NOMO-1 treated with dmso at 0.1 percent for 144 hours (cell line): ENCODE measurements at regions not wholly inside any gene's neighbourhood (a gene's known extent, or its start where the extent isn't known, plus 50 kb on each side); places are given as distances from the start of the nearest gene placed in this dataset.

ENCODE experiments used
- DNase-seq: peaks from one replicate; lab custom pipeline; 2025; ENCODE audit not compliant: unreplicated experiment; lab: John Stamatoyannopoulos, UW

DNA sequence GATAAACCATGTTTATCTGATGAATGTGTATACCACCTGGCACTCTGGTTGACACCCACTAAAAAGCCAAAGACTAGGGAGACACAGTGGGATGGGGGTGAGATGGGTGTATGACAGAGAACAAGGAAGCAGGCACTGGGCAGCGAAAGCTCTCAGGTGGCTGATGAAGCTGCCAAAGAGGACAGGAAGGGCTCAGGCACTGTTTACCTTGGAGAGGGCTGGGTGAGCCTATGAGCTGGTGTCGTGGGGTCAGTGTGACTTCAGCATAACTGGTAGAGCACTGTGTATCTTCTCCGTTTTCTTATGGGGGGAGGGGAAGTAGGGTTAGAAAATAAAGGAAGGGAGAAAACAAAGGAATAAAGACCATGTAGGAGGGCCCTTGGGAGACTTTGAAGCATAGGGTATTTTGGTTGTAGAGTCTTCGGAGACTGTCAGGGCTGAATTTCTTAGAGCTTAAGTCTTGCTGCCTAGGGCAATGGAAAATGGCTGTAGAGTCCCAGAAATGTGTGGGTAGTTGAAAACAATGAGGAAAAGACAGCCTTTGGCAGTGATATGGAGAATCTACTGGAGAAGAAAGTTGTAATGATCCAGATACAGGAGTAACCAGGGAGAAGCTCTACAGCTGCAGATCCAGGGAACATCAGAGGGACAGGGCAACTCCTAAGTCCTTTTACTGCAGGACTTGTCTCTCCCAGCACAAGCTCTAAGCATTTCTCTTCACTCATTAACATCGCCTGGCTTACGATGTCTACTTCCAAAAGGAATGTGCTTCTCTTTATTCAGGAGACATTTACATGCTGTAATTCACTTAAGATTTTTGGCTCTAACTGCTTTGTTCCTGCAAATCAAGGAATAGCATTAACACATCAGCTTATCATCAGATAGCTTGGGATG is 120.0 kb downstream of the AQP4 start:
- DNase-seq, result no peak

DNA sequence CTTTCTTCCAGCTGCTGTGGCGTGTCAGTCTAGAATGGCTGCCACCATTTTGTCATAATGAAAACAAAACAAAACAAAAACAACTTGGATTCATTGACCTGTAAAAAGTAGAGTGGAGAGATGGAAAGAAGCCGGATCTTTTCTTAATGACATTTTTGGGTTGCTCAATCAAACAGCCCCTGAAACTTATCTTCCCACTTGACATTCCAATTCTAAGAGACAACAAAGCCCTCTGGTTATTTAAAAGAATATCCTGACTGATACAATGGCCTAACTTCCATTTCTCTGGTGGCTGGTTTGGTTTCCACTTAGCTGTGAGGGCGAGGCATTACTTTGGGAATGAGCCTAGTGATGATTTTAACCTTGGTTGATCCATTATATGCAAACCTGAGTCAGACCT is 123.7 kb downstream of the AQP4 start:
- no peak for DNase-seq

DNA sequence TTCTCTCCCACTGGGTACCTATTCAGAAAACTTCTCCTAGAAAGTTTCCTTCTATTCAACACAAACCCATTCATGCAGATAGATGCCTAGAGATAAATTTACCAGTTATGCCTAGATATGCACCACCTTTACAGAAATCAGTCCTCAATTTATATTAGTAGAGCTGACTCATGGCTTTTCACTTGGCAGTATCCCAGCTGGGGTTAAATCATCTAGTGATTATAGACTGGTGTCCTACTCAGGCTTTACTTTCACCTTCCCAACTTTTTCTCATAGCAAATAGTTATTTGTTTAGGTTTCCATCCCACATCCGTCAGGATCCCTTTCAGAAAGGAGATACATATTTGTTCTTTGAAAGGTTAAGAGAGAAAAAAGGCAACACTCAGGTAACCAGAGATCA is 124.5 kb downstream of the AQP4 start:
- DNase-seq, result no peak

- DNase-seq, result no peak
Observed at GRCh38 chr18:26740396-26740795, 125.1 kb downstream of the AQP4 start.

DNA sequence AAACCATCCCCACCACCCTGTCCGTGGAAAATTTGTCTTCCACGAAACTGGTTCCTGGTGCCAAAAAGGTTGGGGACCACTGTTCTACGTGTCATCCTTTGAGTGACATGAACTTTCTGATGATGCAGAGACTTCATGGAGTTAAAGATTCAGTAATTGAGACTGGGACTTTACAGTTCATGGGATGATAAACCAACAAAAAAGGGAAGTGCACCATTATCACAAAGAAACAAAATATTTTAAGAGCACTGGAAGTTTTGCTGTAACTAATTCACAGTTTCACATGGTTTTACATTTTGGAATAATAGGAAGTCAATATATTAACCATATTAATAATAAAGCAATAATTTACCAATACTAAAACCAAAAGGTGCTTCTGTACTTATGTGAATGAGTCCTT is 126.8 kb downstream of the AQP4 start:
- DNase-seq, result no peak

GRCh38 chr18:26736301-26736700 is 129.2 kb downstream of the AQP4 start:
- DNase-seq, result no peak

DNA sequence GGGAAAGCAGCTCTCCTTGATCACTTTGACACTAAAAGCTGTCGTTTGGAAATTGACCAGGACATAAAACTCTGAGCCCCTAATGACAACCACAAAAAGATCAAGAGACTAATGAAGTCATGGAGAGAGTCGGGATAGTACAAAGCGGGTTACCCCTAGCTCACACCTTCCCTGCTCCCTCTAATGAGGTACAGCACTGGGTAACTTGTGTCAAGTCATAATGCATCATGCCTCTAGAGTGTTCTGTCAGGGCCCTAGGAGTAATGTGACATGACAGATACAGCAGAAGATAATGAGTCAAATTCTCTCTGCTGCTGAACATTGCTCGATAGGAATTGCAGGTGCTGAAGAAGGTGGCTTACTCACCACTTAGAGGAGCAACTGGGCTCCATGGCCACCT is 130.7 kb downstream of the AQP4 start:
- no peak for DNase-seq

DNA sequence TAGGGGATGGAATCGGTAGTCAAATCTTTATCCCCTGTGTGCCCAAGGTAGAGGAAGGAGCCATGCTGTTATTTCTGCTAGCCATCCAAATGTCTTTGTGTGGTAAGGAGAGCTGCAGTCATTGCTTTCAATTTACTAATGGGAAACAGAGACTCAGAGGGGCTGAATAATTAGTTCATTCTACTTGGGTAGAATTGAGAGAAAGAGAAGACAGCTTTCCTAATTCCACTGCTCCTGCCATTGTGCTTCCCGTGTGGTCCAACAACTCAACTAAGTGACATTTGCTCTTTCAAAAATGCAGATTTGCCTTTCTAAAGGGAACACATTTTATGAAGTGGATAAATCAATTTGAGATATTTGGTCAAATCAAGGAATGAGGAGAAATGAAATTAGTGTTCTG is 136.1 kb downstream of the AQP4 start:
- DNase-seq, result no peak

DNA sequence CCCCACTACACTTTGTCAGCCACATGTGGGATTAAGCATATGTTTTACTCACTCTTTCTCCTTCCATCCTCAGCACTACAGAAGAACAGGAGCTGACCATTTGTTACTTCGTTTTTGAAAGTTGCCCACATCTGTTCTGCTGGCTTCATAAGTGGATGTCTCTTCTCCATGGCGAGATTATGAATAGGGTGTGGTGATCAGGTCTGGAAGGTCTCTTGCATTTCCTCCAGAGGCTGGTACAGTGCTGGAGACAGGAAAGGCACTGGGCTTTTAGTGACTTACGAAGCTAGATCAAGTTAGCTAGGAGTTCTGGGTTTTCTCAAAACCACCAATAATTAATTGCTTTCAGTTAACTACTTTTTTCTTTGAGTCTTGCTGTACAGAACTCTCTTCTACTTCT is 136.5 kb downstream of the AQP4 start:
- no peak for DNase-seq

DNA sequence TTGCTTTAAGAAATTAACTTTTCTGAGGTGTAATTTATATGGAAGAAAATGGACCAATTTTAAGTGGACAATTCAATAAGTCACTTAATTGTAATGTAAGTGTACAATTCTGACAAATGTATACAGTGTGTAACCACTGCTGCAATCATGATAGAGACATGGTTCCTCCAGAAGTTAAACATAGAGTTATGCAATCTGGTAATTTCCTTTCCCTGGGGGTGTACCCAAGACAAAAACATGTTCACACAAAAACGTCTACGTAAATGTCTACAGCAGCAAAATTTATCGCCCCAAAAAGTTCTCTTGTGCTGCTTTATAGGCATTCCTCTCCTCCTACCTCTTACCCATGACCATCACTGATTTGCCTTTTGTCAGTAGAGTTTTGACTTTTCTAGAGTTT is 141.5 kb downstream of the AQP4 start:
- no peak for DNase-seq

GRCh38 chr18:26722565-26722931 is 143.0 kb downstream of the AQP4 start:
- DNase-seq, result no peak

DNA sequence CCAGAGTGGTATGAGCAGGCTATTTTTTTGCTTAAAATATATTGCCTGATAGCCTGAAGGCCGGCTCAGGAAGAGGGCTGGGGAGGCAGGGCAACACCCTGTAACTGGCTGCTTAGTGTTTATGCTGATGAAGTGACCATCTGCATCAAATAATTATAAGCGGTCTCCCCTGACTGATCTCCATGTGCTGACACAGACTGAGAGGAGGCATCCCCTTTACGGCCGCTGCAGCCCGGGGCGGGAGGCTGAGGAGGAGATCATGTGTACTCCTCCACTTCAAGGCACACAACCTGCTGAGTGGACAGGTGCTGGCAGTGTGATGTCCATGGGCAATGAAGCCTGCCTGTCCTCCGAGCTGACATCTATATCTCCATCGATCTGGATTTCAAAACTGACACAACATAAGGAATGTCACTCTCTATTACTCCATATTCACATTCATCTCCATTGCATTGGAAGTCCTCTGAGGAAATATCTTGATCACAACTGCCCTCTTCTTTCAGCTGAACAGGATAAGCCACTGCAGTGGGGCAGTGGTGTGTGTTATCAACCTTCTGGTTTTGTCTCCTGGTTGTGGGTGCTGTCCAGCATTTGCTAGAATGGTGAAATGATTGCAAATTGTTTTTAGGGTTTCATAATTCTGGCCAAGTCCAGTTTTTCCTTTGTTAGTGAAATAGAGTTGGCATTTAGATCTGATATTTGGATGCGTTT is 143.5 kb downstream of the AQP4 start:
- no peak for DNase-seq

GRCh38 chr18:26719896-26720295 is 145.6 kb downstream of the AQP4 start:
- DNase-seq, result no peak

GRCh38 chr18:26717123-26717719 is 148.3 kb downstream of the AQP4 start:
- no peak for DNase-seq

DNA sequence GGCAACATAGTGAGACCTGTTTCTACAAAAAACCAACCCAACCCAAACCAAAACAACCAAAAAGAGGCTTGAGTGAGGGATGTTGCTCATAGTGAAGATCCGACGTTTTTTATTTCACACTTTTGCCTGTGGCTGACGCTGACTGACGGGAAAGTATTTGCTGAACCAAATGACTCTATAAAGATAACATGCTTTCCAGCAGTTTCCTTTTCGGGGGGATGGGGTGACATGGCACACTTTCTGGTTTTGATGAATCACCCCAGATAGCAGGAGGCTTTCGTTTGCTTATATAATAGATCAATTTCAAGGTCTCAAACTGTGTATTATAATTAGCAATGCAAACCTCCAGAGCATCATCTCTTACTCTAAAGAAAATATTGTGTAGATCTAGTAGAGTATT is 150.8 kb downstream of the AQP4 start:
- DNase-seq, result no peak

GRCh38 chr18:26711756-26712155 is 153.8 kb downstream of the AQP4 start:
- DNase-seq, result no peak

- DNase-seq, result peak; percentile 93
Observed at GRCh38 chr18:26710470-26711096, 154.9 kb downstream of the AQP4 start.

GRCh38 chr18:26709897-26710296 is 155.6 kb downstream of the AQP4 start:
- no peak for DNase-seq

DNA sequence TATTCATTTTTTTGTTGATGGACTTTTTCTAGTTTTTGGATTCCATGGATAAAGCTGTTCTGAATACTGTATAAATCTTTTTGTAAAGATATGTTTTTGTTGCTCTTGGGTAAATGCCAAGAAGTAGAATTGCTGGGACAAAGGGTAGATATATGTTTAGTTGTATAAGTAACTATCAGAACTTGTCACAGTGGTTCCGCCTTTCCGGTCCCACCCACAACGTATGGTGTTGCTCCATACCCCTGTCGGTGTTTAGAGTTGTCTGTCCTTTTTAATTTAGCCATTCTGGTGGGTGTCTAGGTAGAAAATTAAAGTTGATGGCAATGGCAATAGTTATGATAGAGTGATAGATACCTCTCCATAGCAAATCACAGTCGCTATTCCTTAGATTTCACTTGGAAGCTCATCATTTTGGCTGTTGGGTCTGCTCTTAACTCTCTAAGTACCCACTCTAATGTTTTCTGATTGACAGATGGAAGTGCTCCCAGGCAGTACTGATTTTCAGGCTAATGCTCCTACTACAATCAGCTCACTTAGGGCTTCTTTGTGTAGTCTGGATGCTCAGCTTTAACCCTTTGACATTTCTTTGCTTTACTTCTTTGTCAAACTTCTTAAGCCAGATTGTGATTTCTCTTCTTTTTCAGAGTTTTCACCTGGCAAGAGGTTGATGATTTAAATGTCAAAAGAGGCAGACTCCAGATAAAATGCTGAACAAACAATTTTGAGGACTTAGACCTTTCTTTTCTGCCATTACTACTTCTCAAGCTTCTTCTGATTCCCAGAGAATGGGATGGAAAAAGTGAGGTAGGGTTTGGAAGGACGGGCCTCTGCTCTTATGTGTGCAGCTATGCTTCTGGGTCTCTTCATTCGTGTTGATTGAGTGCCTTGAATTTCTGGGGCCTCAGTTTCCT is 156.4 kb downstream of the AQP4 start:
- DNase-seq, result peak; percentile 55

DNA sequence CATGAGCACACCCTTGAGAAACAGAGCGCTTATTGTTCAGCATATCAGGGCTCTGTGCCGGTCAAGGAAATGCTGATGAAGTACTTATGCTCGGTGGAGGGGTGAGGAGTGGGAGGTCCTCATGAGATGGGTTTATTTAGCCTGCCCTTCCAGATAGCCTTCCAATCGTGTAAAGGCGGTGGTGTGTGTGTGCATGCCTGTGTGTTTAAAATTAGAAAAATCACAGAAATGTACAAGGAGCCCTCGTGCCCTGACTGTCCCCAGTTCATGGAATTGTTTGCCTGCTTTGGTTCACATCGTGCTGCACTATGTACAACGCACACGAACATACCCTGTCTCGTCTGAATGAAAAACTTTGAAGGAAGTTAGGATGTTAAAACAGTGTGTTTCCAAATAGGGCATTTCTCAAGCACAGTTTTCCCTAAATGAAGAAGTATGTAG is 158.6 kb downstream of the AQP4 start:
- DNase-seq, result no peak

DNA sequence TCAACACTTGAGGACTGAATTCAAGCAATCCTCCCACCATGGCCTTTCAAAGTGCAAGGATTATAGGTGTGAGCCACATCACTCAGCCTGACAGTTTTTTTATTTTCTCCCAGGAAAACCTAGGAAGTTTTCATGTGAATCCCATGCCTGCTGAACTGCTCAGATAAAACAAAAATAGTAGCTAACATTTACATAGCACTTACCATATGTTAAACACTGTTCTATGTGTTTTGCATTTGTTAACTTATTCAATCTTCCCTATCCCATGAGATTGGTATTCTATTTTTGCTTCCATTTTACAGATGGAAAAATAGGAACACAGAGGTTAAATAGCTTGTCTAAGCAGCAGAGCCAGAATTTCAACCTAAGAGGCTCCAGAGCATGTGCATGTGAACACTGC is 157.4 kb upstream of the KCTD1 start:
- no peak for DNase-seq
